Neural cell (in vitro differentiated cells): ENCODE measurements at regions not wholly inside any gene's neighbourhood (a gene's known extent, or its start where the extent isn't known, plus 50 kb on each side); places are given as distances from the start of the nearest gene placed in this dataset.

ENCODE experiments used
- H2AFZ ChIP-seq: fragments of 200-600, 300-800 bp; sonication (generic), shearing (Covaris generic); 2 replicates; pipeline ENCODE4 v1.6.0; 2014; ENCODE audit warnings: low read depth, mild to moderate bottlenecking, antibody characterized with exemption, low read length, moderate library complexity
- H3F3A ChIP-seq: fragments of 200-600 bp; shearing (Covaris generic); 2 replicates; pipeline ENCODE4 v1.6.1; 2016; ENCODE audit warnings: mild to moderate bottlenecking, moderate library complexity, mixed read lengths, antibody characterized with exemption, low read length; ENCODE audit not compliant: insufficient read depth, poor library complexity, severe bottlenecking
- H3K27ac ChIP-seq: fragments of 200-600, 300-800 bp; sonication (generic), shearing (Covaris generic); 2 replicates; pipeline ENCODE4 v1.5.1; 2014; ENCODE audit warnings: mild to moderate bottlenecking, low read length, moderate library complexity
- H3K27me3 ChIP-seq: fragments of 300-800, 200-600 bp; sonication (generic), shearing (Covaris generic); 2 replicates; pipeline ENCODE4 v1.6.0; 2014; ENCODE audit warnings: mild to moderate bottlenecking, low read depth, low read length, moderate library complexity; ENCODE audit not compliant: insufficient read depth
- H3K36me3 ChIP-seq: fragments of 300-800, 200-600 bp; sonication (generic), shearing (Covaris generic); 2 replicates; pipeline ENCODE4 v1.5.1; 2014; ENCODE audit warnings: mild to moderate bottlenecking, antibody characterized with exemption, low read length, moderate library complexity; ENCODE audit not compliant: insufficient read depth
- H3K4me2 ChIP-seq: fragments of 300-800, 200-600 bp; sonication (generic), shearing (Covaris generic); 2 replicates; pipeline ENCODE4 v1.6.0; 2014; ENCODE audit warnings: mild to moderate bottlenecking, low read length
- H3K4me3 ChIP-seq: fragments of 300-800, 200-600 bp; sonication (generic), shearing (Covaris generic); 2 replicates; pipeline ENCODE4 v1.5.1; 2014; ENCODE audit warnings: mild to moderate bottlenecking, low read length, moderate library complexity
- H3K79me2 ChIP-seq: fragments of 200-600 bp; shearing (Covaris generic); replicated peaks from 2 replicates; pipeline ENCODE4 v1.6.0; 2014; ENCODE audit warnings: mild to moderate bottlenecking, low read length, moderate library complexity; ENCODE audit not compliant: insufficient read depth
- H3K9ac ChIP-seq: fragments of 300-800, 200-600 bp; sonication (generic), shearing (Covaris generic); 2 replicates; pipeline ENCODE4 v1.6.1; 2016; ENCODE audit warnings: mild to moderate bottlenecking, low read length, mixed read lengths
- H3K9me2 ChIP-seq: fragments of 200-600 bp; shearing (Covaris generic); 2 replicates; pipeline ENCODE4 v1.6.1; 2016; ENCODE audit warnings: mild to moderate bottlenecking, low read length, mixed read lengths; ENCODE audit not compliant: insufficient read depth
- H3K9me3 ChIP-seq: fragments of 200-600, 300-800 bp; sonication (generic), shearing (Covaris generic); 2 replicates; pipeline ENCODE4 v1.6.1; 2016; ENCODE audit warnings: mild to moderate bottlenecking, mixed run types, low read length, moderate library complexity, mixed read lengths
- H4K20me1 ChIP-seq: fragments of 200-600 bp; shearing (Covaris generic); 2 replicates; pipeline ENCODE4 v1.6.1; 2016; ENCODE audit warnings: mild to moderate bottlenecking, mixed run types; ENCODE audit not compliant: insufficient read depth
- EP300 ChIP-seq: fragments of 450-650 bp; conservative IDR thresholded peaks from 2 replicates; pipeline ENCODE4 v1.6.1; 2014; ENCODE audit warnings: antibody characterized with exemption, mild to moderate bottlenecking, moderate library complexity; ENCODE audit not compliant: poor library complexity, severe bottlenecking
- EZH2 ChIP-seq: fragments of 200-600, 300-800 bp; shearing (Covaris generic), sonication (generic); IDR thresholded peaks from 2 replicates; pipeline ENCODE4 v1.6.1; 2014; ENCODE audit warnings: antibody characterized with exemption, low read length, borderline replicate concordance, mild to moderate bottlenecking; ENCODE audit not compliant: insufficient read depth, poor library complexity, severe bottlenecking
- MXI1 ChIP-seq: fragments of 450-650 bp; conservative IDR thresholded peaks from 2 replicates; pipeline ENCODE4 v1.6.1; 2014; ENCODE audit warnings: antibody characterized with exemption, mild to moderate bottlenecking; ENCODE audit not compliant: poor library complexity, severe bottlenecking
- POLR2AphosphoS5 ChIP-seq: IDR thresholded peaks from 2 replicates; pipeline ENCODE4 v1.6.1; 2012
- RAD21 ChIP-seq: fragments of 450-650 bp; conservative IDR thresholded peaks from 2 replicates; pipeline ENCODE4 v1.6.1; 2014; ENCODE audit warnings: antibody characterized with exemption, mild to moderate bottlenecking, moderate library complexity
- SMC3 ChIP-seq: fragments of 450-650 bp; conservative IDR thresholded peaks from 2 replicates; pipeline ENCODE4 v1.6.1; 2014; ENCODE audit warnings: antibody characterized with exemption, mild to moderate bottlenecking, moderate library complexity; ENCODE audit not compliant: poor library complexity
- TAF1 ChIP-seq: IDR thresholded peaks from 2 replicates; pipeline ENCODE4 v1.6.1; 2012; ENCODE audit warnings: low read depth
- TF ChIP-seq, protein P1 (sequence below): IDR thresholded peaks from 2 replicates; pipeline ENCODE4 v1.6.1; 2012; ENCODE audit warnings: borderline replicate concordance
- TF ChIP-seq, protein P2 (sequence below): fragments of 450-650 bp; IDR thresholded peaks from 2 replicates; pipeline ENCODE4 v1.5.1; 2014; ENCODE audit warnings: antibody characterized with exemption, mild to moderate bottlenecking, moderate library complexity; ENCODE audit not compliant: poor library complexity, severe bottlenecking

DNA sequence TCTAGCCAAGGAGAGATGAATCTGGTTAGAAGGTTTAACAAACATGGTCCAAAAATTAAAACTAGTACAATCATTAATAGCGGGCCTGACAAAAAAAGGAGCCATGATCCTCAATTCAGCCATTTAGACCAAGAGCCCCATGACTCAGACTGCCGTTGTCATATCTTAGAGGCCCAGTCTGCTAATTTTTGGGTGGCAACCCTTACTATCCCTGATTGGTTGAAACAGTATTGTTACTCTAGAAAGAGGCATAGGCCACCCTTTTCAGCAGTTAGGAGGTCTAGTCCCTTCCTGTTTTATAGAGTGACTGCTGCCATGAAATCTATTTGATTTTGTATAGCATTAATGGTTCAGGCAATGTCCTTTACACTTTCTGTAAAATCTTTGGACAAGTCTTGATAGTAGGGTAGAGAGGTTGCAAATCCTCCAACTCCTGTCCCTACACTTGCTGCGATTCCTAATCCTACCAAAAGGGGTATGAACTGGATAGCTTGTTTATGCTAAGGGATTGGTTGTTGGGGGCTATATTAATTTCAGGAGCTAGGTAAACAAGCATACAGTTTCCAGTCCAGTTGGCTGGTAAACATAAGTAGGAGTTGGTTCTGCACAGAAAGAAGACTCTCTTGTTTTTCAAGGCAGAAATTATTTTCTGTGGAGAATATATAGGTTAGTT lies 1056.3 kb upstream of the CNTN5 start:
- Histone ChIP-seq H4K20me1 (no peaks in the 10 kb centered on the region), H3K4me2 (no peak overlapping the region), H3K9me3 (no peaks in the 10 kb centered on the region), H3K4me3 (no peak overlapping the region), H3K9me2 (no peaks in the 10 kb centered on the region), H3K27ac (no peak overlapping the region), H3K27me3 (no peaks in the 10 kb centered on the region), H3K36me3 (no peaks in the 10 kb centered on the region), H3K9ac (no peak overlapping the region), H2AFZ (no peak overlapping the region), H3K79me2 (no peaks in the 10 kb centered on the region), H3F3A (no peaks in the 10 kb centered on the region)
- TF ChIP-seq EZH2 = no peak
- TF ChIP-seq, protein P1, sequence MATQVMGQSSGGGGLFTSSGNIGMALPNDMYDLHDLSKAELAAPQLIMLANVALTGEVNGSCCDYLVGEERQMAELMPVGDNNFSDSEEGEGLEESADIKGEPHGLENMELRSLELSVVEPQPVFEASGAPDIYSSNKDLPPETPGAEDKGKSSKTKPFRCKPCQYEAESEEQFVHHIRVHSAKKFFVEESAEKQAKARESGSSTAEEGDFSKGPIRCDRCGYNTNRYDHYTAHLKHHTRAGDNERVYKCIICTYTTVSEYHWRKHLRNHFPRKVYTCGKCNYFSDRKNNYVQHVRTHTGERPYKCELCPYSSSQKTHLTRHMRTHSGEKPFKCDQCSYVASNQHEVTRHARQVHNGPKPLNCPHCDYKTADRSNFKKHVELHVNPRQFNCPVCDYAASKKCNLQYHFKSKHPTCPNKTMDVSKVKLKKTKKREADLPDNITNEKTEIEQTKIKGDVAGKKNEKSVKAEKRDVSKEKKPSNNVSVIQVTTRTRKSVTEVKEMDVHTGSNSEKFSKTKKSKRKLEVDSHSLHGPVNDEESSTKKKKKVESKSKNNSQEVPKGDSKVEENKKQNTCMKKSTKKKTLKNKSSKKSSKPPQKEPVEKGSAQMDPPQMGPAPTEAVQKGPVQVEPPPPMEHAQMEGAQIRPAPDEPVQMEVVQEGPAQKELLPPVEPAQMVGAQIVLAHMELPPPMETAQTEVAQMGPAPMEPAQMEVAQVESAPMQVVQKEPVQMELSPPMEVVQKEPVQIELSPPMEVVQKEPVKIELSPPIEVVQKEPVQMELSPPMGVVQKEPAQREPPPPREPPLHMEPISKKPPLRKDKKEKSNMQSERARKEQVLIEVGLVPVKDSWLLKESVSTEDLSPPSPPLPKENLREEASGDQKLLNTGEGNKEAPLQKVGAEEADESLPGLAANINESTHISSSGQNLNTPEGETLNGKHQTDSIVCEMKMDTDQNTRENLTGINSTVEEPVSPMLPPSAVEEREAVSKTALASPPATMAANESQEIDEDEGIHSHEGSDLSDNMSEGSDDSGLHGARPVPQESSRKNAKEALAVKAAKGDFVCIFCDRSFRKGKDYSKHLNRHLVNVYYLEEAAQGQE = no peak
- TF ChIP-seq MXI1 = no peak
- TF ChIP-seq, protein P2, sequence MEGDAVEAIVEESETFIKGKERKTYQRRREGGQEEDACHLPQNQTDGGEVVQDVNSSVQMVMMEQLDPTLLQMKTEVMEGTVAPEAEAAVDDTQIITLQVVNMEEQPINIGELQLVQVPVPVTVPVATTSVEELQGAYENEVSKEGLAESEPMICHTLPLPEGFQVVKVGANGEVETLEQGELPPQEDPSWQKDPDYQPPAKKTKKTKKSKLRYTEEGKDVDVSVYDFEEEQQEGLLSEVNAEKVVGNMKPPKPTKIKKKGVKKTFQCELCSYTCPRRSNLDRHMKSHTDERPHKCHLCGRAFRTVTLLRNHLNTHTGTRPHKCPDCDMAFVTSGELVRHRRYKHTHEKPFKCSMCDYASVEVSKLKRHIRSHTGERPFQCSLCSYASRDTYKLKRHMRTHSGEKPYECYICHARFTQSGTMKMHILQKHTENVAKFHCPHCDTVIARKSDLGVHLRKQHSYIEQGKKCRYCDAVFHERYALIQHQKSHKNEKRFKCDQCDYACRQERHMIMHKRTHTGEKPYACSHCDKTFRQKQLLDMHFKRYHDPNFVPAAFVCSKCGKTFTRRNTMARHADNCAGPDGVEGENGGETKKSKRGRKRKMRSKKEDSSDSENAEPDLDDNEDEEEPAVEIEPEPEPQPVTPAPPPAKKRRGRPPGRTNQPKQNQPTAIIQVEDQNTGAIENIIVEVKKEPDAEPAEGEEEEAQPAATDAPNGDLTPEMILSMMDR = no peak
- TF ChIP-seq RAD21 = no peak
- TF ChIP-seq TAF1 = no peak
- no peak for TF ChIP-seq POLR2AphosphoS5
- TF ChIP-seq SMC3 = no peak
- no peak for TF ChIP-seq EP300

DNA sequence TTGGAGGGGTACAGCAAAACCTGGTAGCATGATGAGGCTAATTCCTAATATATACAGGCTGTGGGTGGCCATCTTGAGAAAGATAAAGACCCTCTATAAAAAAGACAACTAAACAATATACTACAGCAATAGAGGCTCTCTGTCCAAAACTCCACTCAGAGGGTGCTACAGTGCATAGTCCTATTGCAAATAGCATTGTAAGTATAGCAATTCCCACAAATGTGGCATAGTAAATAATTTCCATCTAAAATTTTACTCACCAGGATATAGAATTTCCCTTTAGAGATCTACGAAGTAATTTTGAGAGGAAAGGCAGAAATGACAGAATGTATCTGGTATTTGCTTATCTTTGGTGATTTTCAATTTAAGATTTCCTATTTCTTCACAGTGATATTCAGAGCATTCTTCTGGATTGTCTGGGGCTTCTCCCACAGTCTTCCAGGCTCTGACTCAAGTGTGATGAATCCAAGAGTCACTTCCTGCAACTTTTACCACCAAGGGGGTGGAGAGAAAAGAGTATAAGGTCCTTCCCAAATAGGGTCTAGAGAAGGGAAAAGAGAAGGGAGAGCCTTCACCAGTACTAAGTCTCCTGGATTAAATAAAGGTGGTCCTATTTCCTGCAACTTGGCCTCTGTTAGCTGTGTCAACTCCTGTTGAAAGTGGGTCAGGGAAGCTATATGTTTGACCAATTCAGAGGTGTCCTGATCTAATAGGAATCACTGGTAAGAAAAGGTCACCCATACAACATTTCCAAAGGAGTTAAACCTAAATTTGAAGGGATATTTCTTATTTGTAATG lies 1054.7 kb upstream of the CNTN5 start:
- Histone ChIP-seq H3K9me3 (no peaks in the 10 kb centered on the region), H3K9ac (no peak overlapping the region), H3K36me3 (no peaks in the 10 kb centered on the region), H2AFZ (no peak overlapping the region), H3K4me2 (no peak overlapping the region), H3F3A (no peaks in the 10 kb centered on the region), H3K9me2 (no peaks in the 10 kb centered on the region), H3K4me3 (no peak overlapping the region), H3K79me2 (no peaks in the 10 kb centered on the region), H3K27ac (no peak overlapping the region), H4K20me1 (no peaks in the 10 kb centered on the region), H3K27me3 (no peaks in the 10 kb centered on the region)
- TF ChIP-seq, protein P1 = no peak
- TF ChIP-seq EP300 (no peak), SMC3 (no peak), TAF1 (no peak), POLR2AphosphoS5 (no peak), MXI1 (no peak)
- TF ChIP-seq, protein P2 = no peak
